Panc1 (cell line): ENCODE measurements at regions not wholly inside any gene's neighbourhood (a gene's known extent, or its start where the extent isn't known, plus 50 kb on each side); places are given as distances from the start of the nearest gene placed in this dataset.

ENCODE experiments used
- ATAC-seq: fragments of 200-7000 bp; cut with Tn5 transposase; 2 replicates; pipeline ENCODE4 v1.9.1; 2020; ENCODE audit warnings: mild to moderate bottlenecking, moderate library complexity
- BruUV-seq: library from RNA; stranded (reverse); fragments of 400-500 nt; replicated peaks from 2 replicates; lab custom pipeline; 2021; lab: Mats Ljungman, UMichigan
- CTCF ChIA-PET: fragments of 300-600 bp; sonication (Branson Sonifier 250); formaldehyde crosslinking; loops from one replicate; lab custom pipeline; 2022; ENCODE audit warnings: antibody characterized with exemption; lab: Charles Lee
- POLR2A ChIA-PET: fragments of 300-600 bp; sonication (Branson Sonifier 250); formaldehyde crosslinking; loops from one replicate; lab custom pipeline; 2022; ENCODE audit warnings: antibody characterized with exemption; lab: Charles Lee
- DNase-seq: peaks from one replicate; pipeline ENCODE4 v3.0.0-alpha.2; 2010; ENCODE audit warnings: low read depth, low spot score
- H3K27ac ChIP-seq: 2 replicates; pipeline ENCODE4 v1.5.1; 2011; ENCODE audit warnings: mild to moderate bottlenecking, low read length, inconsistent platforms
- H3K27me3 ChIP-seq: fragments of 200-500 bp; sonication (Bioruptor generic); 2 replicates; pipeline ENCODE4 v1.6.0; 2014; ENCODE audit warnings: low read length, inconsistent platforms; ENCODE audit not compliant: control insufficient read depth, insufficient read depth
- H3K36me3 ChIP-seq: fragments of 200-500 bp; sonication (Bioruptor generic); 2 replicates; pipeline ENCODE4 v1.5.1; 2014; ENCODE audit warnings: inconsistent platforms, mild to moderate bottlenecking, low read length, moderate library complexity; ENCODE audit not compliant: control insufficient read depth, insufficient read depth
- H3K4me1 ChIP-seq: 2 replicates; pipeline ENCODE4 v1.5.1; 2011; ENCODE audit warnings: inconsistent platforms, mild to moderate bottlenecking, low read length, moderate library complexity; ENCODE audit not compliant: control insufficient read depth, insufficient read depth
- H3K4me3 ChIP-seq, 2 experiments: 2 replicates each; pipeline ENCODE4 v1.5.1; 2011 to 2012; ENCODE audit warnings: low read depth in 2 of 2, low read length in 2 of 2, mild to moderate bottlenecking in 2 of 2, inconsistent platforms in 1 of 2, moderate library complexity in 1 of 2
- H3K9me3 ChIP-seq: fragments of 200-500 bp; sonication (Bioruptor generic); 2 replicates; pipeline ENCODE4 v1.5.1; 2014; ENCODE audit warnings: low read depth, mild to moderate bottlenecking, inconsistent platforms, low read length, moderate library complexity; ENCODE audit not compliant: control insufficient read depth, insufficient read depth
- POLR2AphosphoS5 ChIP-seq: IDR thresholded peaks from 2 replicates; pipeline ENCODE4 v1.6.1; 2012; ENCODE audit warnings: mild to moderate bottlenecking, low read depth, low read length, moderate library complexity
- SIN3A ChIP-seq: IDR thresholded peaks from 2 replicates; pipeline ENCODE4 v1.6.1; 2012; ENCODE audit warnings: low read depth, mild to moderate bottlenecking, low read length, moderate library complexity, borderline replicate concordance; ENCODE audit not compliant: insufficient read depth
- TCF7L2 ChIP-seq: IDR thresholded peaks from 2 replicates; pipeline ENCODE4 v1.6.1; 2011; ENCODE audit warnings: mild to moderate bottlenecking, low read depth, low read length, inconsistent platforms
- in situ Hi-C: cut with HindIII; loops from 2 replicates; pipeline ENCODE4 v1.10.0; 2016; ENCODE audit warnings: low sequenced_read_pairs, low pct_unique_long_range_greater_than_20kb
- intact Hi-C: fragments of 100-400 bp; cut with micrococcal nuclease; formaldehyde crosslinking; loops from one replicate; pipeline ENCODE4 v1.10.0; 2022; ENCODE audit not compliant: unreplicated experiment
- TF ChIP-seq, protein P1 (sequence below): fragments of 450-650 bp; IDR thresholded peaks from 2 replicates; pipeline ENCODE4 v1.5.1; 2017; ENCODE audit warnings: mild to moderate bottlenecking
- TF ChIP-seq, protein P2 (sequence below), 2 experiments: IDR thresholded peaks; 2 replicates each; pipeline ENCODE4 v1.6.1; 2011 to 2012; ENCODE audit warnings: low read depth in 2 of 2, control low read depth in 1 of 2, low read length in 1 of 2, mild to moderate bottlenecking in 1 of 2, moderate library complexity in 1 of 2; ENCODE audit not compliant: insufficient read depth in 1 of 2

DNA sequence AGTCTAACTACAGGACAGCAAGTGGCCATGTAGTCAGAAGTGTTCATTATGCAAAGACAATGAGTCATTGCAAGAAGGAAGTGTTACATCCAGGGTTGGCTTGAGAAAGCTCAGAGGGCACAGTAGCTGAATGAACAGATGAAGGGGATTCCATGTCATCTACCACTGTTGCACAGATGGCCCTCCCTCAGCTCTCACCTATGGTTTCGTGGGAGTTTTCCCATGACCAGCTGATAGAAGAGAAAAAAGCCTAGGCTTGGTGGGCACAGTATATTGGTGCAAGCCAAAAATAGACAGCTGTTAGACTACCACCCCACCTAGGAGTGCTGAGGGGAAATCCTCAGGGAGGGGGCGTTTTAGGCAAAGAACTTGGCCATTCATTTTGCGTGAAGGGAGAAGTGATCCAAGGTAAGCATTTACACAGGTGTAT is 217.0 kb downstream of the DMRT2 start:
- Histone ChIP-seq H3K27ac (no peak overlapping the region), H3K4me1 (no peaks in the 10 kb centered on the region), H3K27me3 (no peaks in the 10 kb centered on the region), H3K4me3 (no peak overlapping the region), H3K36me3 (no peaks in the 10 kb centered on the region), H3K9me3 (no peaks in the 10 kb centered on the region)
- DNase-seq (no peak), ATAC-seq (no peak)
- ChIA-PET CTCF (no interaction called here), POLR2A (no interaction called here)
- in situ Hi-C loops, result no loop called here
- TF ChIP-seq POLR2AphosphoS5, result no peak
- TF ChIP-seq TCF7L2, result no peak
- TF ChIP-seq, protein P1, sequence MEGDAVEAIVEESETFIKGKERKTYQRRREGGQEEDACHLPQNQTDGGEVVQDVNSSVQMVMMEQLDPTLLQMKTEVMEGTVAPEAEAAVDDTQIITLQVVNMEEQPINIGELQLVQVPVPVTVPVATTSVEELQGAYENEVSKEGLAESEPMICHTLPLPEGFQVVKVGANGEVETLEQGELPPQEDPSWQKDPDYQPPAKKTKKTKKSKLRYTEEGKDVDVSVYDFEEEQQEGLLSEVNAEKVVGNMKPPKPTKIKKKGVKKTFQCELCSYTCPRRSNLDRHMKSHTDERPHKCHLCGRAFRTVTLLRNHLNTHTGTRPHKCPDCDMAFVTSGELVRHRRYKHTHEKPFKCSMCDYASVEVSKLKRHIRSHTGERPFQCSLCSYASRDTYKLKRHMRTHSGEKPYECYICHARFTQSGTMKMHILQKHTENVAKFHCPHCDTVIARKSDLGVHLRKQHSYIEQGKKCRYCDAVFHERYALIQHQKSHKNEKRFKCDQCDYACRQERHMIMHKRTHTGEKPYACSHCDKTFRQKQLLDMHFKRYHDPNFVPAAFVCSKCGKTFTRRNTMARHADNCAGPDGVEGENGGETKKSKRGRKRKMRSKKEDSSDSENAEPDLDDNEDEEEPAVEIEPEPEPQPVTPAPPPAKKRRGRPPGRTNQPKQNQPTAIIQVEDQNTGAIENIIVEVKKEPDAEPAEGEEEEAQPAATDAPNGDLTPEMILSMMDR, result no peak
- intact Hi-C loops, result no loop called here
- no TSS peak for BruUV-seq

DNA sequence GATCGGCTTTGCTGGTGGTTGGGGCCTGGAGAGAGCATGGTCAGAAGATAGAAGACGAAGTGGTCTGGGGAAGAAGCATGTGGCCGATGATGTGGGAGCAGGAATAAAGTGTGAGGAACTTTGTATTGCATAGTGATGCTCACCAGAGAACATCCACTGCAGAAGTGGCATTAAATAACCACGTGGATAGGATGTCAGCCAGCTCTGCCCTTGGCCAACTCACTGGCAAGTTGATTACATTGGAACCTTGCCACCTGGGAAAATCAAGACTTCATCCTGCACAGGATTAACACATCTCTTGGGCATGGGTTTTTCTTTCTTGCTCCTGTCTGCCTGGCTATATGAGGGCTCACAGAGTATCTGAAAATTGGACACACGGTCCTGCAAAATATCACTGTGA is 217.4 kb downstream of the DMRT2 start:
- no TSS peak for BruUV-seq
- intact Hi-C loops (no loop called here), in situ Hi-C loops (no loop called here)
- CTCF ChIA-PET, result no interaction called here
- Histone ChIP-seq H3K27me3 (no peaks in the 10 kb centered on the region), H3K4me3 (no peak overlapping the region), H3K36me3 (no peaks in the 10 kb centered on the region), H3K9me3 (no peaks in the 10 kb centered on the region), H3K27ac (no peak overlapping the region), H3K4me1 (no peaks in the 10 kb centered on the region)
- no peak for ATAC-seq
- TF ChIP-seq SIN3A (no peak), POLR2AphosphoS5 (no peak), TCF7L2 (no peak)
- TF ChIP-seq, protein P1, result no peak
- TF ChIP-seq, protein P2, sequence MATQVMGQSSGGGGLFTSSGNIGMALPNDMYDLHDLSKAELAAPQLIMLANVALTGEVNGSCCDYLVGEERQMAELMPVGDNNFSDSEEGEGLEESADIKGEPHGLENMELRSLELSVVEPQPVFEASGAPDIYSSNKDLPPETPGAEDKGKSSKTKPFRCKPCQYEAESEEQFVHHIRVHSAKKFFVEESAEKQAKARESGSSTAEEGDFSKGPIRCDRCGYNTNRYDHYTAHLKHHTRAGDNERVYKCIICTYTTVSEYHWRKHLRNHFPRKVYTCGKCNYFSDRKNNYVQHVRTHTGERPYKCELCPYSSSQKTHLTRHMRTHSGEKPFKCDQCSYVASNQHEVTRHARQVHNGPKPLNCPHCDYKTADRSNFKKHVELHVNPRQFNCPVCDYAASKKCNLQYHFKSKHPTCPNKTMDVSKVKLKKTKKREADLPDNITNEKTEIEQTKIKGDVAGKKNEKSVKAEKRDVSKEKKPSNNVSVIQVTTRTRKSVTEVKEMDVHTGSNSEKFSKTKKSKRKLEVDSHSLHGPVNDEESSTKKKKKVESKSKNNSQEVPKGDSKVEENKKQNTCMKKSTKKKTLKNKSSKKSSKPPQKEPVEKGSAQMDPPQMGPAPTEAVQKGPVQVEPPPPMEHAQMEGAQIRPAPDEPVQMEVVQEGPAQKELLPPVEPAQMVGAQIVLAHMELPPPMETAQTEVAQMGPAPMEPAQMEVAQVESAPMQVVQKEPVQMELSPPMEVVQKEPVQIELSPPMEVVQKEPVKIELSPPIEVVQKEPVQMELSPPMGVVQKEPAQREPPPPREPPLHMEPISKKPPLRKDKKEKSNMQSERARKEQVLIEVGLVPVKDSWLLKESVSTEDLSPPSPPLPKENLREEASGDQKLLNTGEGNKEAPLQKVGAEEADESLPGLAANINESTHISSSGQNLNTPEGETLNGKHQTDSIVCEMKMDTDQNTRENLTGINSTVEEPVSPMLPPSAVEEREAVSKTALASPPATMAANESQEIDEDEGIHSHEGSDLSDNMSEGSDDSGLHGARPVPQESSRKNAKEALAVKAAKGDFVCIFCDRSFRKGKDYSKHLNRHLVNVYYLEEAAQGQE (IDR thresholded peaks at IDR 0.05; ENCODE audit: insufficient read depth in 1 of 2, low read depth in 2 of 2, low read length in 1 of 2), result no peak
- POLR2A ChIA-PET, result no interaction called here
- no peak for DNase-seq
